ENCODE measurements at regions not wholly inside any gene's neighbourhood (a gene's known extent, or its start where the extent isn't known, plus 50 kb on each side); places are given as distances from the start of the nearest gene placed in this dataset.

- no peak for DNase-seq
- H3K27me3 ChIP-seq = no peaks in the 10 kb centered on the region
- H3K27ac ChIP-seq = no peak overlapping the region
- no peaks in the 10 kb centered on the region for H3K4me1 ChIP-seq
- H3K36me3 ChIP-seq = no peaks in the 10 kb centered on the region
- intact Hi-C loops (cut with DNase I; ENCODE audit: low total_unique reads) (no loop called here), in situ Hi-C loops (cut with MboI; ENCODE audit: low sequenced_read_pairs in 4 of 4) (no loop called here)
- H3K9me3 ChIP-seq = no peaks in the 10 kb centered on the region
- no peak overlapping the region for H3K4me3 ChIP-seq
- TF ChIP-seq CTCF (IDR thresholded peaks at IDR 0.05 in 4 of 5, conservative IDR thresholded peaks at IDR 0.05 in 1 of 5) (no peak), POLR2A (IDR thresholded peaks at IDR 0.05) (no peak)
- no peak for ATAC-seq
Observed at GRCh38 chr12:128164533-128164932, 102.4 kb upstream of the TMEM132C start.

GRCh38 chr12:128165387-128165786 is 101.6 kb upstream of the TMEM132C start:
- Histone ChIP-seq H3K4me1 (no peaks in the 10 kb centered on the region), H3K9me3 (no peaks in the 10 kb centered on the region), H3K4me3 (no peak overlapping the region), H3K36me3 (no peaks in the 10 kb centered on the region), H3K27me3 (no peaks in the 10 kb centered on the region), H3K27ac (no peak overlapping the region)
- TF ChIP-seq POLR2A (IDR thresholded peaks at IDR 0.05) (no peak), CTCF (IDR thresholded peaks at IDR 0.05 in 4 of 5, conservative IDR thresholded peaks at IDR 0.05 in 1 of 5) (no peak)
- ATAC-seq (no peak), DNase-seq (no peak)
- in situ Hi-C loops (cut with MboI; ENCODE audit: low sequenced_read_pairs in 4 of 4) = no loop called here
- intact Hi-C loops (cut with DNase I; ENCODE audit: low total_unique reads) = no loop called here

- Histone ChIP-seq H3K4me1 (no peaks in the 10 kb centered on the region), H3K27me3 (no peaks in the 10 kb centered on the region), H3K27ac (no peak overlapping the region), H3K4me3 (no peak overlapping the region), H3K9me3 (no peaks in the 10 kb centered on the region), H3K36me3 (no peaks in the 10 kb centered on the region)
- ATAC-seq (no peak), DNase-seq (no peak)
- intact Hi-C loops (cut with DNase I; ENCODE audit: low total_unique reads) (no loop called here), in situ Hi-C loops (cut with MboI; ENCODE audit: low sequenced_read_pairs in 4 of 4) (no loop called here)
- TF ChIP-seq POLR2A (IDR thresholded peaks at IDR 0.05) = no peak
- no peak for TF ChIP-seq CTCF (IDR thresholded peaks at IDR 0.05 in 4 of 5, conservative IDR thresholded peaks at IDR 0.05 in 1 of 5)
Observed at GRCh38 chr12:128168273-128168672, 98.7 kb upstream of the TMEM132C start.

- Histone ChIP-seq H3K4me3 (no peak overlapping the region), H3K36me3 (no peaks in the 10 kb centered on the region), H3K4me1 (no peaks in the 10 kb centered on the region), H3K27me3 (no peaks in the 10 kb centered on the region), H3K27ac (no peak overlapping the region), H3K9me3 (no peaks in the 10 kb centered on the region)
- in situ Hi-C loops (cut with MboI; ENCODE audit: low sequenced_read_pairs in 4 of 4) = no loop called here
- intact Hi-C loops (cut with DNase I; ENCODE audit: low total_unique reads) = no loop called here
- DNase-seq (no peak), ATAC-seq (no peak)
- TF ChIP-seq POLR2A (IDR thresholded peaks at IDR 0.05) (no peak), CTCF (IDR thresholded peaks at IDR 0.05 in 4 of 5, conservative IDR thresholded peaks at IDR 0.05 in 1 of 5) (no peak)
Observed at GRCh38 chr12:128170181-128170580, 96.8 kb upstream of the TMEM132C start.

- H3K4me3 ChIP-seq = no peak overlapping the region
- in situ Hi-C loops (cut with MboI; ENCODE audit: low sequenced_read_pairs in 4 of 4) = no loop called here
- H3K27ac ChIP-seq = no peak overlapping the region
- DNase-seq = no peak
- no peaks in the 10 kb centered on the region for H3K9me3 ChIP-seq
- no peaks in the 10 kb centered on the region for H3K4me1 ChIP-seq
- ATAC-seq = no peak
- H3K27me3 ChIP-seq = no peaks in the 10 kb centered on the region
- intact Hi-C loops (cut with DNase I; ENCODE audit: low total_unique reads) = no loop called here
- TF ChIP-seq POLR2A (IDR thresholded peaks at IDR 0.05) (no peak), CTCF (IDR thresholded peaks at IDR 0.05 in 4 of 5, conservative IDR thresholded peaks at IDR 0.05 in 1 of 5) (no peak)
- H3K36me3 ChIP-seq = no peaks in the 10 kb centered on the region
Observed at GRCh38 chr12:128178565-128178964, 88.4 kb upstream of the TMEM132C start.

Data from gastrocnemius medialis (tissue), 4 donors.